ENCODE measurements at regions not wholly inside any gene's neighbourhood (a gene's known extent, or its start where the extent isn't known, plus 50 kb on each side); places are given as distances from the start of the nearest gene placed in this dataset.

DNA sequence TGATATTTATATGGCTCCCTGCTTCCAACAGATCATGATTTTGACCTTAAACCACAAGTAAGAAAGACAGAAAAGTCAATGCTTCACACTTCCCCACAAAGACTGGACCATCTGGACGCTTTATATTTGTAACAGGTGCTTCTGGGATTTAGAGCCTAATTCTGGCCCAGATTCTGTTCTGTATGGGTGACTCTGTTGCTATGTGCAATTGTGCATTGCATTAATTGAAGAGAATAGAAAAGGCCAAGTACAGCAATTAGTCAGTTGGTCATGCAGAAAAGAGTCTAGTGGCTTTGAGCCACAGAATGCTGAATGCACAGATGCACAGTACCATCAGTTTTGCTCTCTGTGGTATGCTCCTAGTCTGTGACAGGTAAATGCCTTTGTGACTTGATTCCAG is 657.4 kb upstream of the ATXN8OS start:
- ATAC-seq (no peak), DNase-seq (ENCODE audit: low spot score) (no peak)

DNA sequence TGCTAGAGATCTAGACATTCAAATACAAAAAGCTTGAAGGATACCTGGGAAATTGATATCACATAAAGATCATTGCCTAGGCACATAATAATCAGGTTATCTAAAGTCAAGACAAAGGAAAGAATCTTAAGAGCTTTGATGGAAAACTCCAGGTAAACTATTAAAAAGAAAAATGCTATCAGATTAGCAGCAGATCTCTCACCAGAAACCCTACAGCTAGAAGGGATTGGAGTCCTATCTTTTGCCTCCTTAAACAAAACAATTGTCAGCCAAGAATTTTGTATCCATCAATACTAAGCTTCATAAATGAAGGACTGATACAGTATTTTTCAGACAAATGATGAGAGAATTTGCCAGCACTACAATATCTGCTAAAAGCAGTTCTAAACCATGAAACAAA is 682.4 kb upstream of the ATXN8OS start:
- DNase-seq (ENCODE audit: low spot score) (no peak), ATAC-seq (no peak)

DNA sequence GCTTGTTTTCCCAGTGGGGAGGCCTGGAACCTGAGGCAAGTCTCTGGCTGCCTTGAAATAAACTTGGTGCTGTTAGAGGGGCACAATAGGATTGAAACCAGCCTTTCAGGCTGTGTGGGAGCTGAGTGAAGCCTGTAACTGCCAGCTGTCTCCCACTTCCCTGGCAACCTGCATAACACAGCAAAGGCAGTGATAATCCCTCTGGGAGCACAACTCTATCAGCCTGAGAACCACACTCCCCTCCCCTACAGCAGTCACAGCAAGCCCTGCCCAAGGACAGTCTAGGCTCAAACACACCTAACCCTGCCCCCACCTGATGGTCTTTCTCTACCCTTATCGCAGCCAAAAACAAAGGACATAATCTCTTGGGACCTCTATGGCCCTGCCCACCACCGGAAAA is 683.8 kb upstream of the ATXN8OS start:
- no peak for ATAC-seq
- DNase-seq (ENCODE audit: low spot score) = no peak

DNA sequence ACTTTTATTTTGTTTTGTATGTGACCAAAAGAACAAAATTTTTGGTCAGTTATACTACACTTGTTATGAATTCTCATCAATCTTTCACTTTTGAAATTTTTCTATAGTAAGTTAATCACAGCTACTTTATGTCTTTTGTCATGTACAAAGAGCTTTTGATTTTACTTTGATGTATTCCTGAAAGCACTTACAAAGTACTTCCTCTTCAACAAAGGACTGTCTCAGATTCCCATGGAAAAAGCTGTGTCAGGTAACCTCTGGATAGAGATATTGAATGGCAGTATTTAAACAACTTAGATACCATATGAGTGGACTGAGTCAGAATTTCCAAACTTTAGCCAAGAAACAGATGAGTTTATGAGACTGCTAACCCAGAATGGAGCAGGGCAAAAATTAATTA is 689.3 kb upstream of the ATXN8OS start:
- DNase-seq (ENCODE audit: low spot score) (no peak), ATAC-seq (no peak)

DNA sequence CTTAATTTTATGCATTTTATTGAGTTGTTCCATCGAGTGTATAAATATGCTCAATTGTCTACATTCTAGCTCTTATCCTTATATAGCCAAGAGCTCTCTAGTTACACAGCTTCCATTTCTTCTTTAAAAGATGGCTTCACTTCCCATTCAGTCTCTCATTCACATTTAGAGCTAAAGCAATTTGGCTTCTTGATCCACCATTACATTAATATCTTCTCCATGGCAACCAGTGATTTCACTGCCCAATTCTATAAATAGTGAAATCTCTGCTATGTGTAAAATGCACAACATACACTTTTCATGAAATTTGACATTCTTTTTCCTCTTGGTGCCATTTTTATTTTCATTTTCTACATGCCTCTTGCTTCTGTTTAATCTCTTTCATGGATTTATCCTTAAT is 696.9 kb upstream of the ATXN8OS start:
- no peak for ATAC-seq
- no peak for DNase-seq (ENCODE audit: low spot score)

DNA sequence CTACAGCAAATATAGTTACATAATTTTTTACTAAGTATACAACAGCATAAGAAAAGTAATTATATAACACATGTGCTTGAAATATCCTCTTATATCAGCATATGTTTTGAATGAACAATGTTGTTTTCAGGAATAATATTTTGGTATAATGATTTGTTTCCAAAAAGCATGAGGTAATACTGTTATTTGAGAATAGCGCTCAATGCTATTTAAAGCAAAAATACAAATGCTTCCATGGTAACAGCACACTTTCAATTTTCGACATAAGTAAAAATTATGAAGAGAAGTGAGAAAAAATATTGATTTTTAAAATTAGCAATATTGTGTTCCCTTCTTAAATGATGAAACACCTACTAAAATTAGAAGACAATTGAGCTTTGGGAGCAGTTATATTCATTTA is 715.9 kb upstream of the ATXN8OS start:
- DNase-seq (ENCODE audit: low spot score) (no peak), ATAC-seq (no peak)

GRCh38 chr13:69389899-69390298 is 717.7 kb upstream of the ATXN8OS start:
- no peak for DNase-seq (ENCODE audit: low spot score)
- ATAC-seq = no peak

GRCh38 chr13:69373747-69374425 is 733.7 kb upstream of the ATXN8OS start:
- no peak for DNase-seq (ENCODE audit: low spot score)
- no peak for ATAC-seq

DNA sequence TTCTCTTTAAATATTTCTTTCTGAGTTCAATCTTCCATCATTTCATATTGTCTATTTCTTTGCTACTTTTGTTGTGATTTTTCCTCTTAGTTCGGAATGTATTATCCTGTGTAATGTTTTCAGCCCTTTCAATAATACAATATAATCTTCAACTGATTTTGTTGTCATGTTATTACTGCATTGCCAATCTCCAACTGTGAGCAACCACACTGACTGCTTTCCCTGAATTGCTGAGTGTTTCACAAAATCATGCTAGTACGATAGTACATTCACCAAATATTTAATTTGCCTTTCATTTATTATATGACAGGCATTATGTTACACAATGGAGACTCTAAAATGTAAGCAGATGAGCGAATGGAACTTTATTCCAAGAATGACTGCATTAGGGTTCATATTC is 744.3 kb upstream of the ATXN8OS start:
- DNase-seq (ENCODE audit: low spot score) = no peak
- ATAC-seq = no peak

DNA sequence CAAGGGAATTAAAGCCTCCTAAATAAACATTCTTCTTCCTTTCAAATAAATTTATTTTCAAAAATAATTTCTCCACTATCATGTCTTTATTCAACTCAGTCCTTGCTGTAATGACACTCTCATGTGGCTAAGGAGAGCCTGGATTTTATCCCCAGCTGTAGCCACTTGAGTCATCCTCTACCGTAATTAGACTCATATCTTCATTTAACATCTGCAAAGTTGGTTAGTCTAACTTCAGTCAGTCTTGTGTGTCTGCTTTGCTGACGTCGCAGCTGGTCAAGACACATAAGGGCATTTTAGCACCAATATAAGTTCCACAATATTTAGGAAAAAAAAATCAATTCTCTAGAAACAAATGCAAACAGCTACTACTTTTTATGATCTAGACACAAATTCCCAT is 776.4 kb upstream of the ATXN8OS start:
- no peak for ATAC-seq
- DNase-seq (ENCODE audit: low spot score) = no peak

- peak; percentile 48 for ATAC-seq
- DNase-seq (ENCODE audit: low spot score) = no peak
These were observed 783.3 kb upstream of the ATXN8OS start for GRCh38 chr13:69324090-69324886.

GRCh38 chr13:69319656-69320055 is 788.0 kb upstream of the ATXN8OS start:
- ATAC-seq (no peak), DNase-seq (ENCODE audit: low spot score) (no peak)

- ATAC-seq (no peak), DNase-seq (ENCODE audit: low spot score) (no peak)
These were observed 792.6 kb upstream of the ATXN8OS start for GRCh38 chr13:69315039-69315438.

DNA sequence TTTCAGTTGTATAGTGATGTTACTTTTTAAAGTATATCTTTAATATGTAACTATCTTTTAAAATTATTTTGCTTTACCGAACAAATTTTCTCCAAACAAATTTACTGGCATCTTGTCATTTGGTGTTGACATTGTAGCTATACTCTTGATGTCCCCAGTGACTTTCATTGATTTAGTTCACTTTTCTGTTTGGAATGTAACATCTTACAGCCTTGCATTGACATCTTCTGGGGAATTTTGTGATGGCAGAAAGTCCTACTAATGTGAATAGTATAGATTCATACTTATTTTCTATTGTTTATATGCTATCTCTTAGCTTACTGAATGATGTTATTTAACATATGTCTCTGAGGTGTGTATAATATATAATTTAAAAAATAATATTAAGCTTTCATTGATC is 800.9 kb upstream of the ATXN8OS start:
- DNase-seq (ENCODE audit: low spot score) = no peak
- ATAC-seq = no peak

- DNase-seq (ENCODE audit: low spot score) = no peak
- ATAC-seq = no peak
These were observed 807.5 kb upstream of the ATXN8OS start for GRCh38 chr13:69300131-69300530.

GRCh38 chr13:69296130-69296529 is 811.5 kb upstream of the ATXN8OS start:
- ATAC-seq (no peak), DNase-seq (ENCODE audit: low spot score) (no peak)

DNA sequence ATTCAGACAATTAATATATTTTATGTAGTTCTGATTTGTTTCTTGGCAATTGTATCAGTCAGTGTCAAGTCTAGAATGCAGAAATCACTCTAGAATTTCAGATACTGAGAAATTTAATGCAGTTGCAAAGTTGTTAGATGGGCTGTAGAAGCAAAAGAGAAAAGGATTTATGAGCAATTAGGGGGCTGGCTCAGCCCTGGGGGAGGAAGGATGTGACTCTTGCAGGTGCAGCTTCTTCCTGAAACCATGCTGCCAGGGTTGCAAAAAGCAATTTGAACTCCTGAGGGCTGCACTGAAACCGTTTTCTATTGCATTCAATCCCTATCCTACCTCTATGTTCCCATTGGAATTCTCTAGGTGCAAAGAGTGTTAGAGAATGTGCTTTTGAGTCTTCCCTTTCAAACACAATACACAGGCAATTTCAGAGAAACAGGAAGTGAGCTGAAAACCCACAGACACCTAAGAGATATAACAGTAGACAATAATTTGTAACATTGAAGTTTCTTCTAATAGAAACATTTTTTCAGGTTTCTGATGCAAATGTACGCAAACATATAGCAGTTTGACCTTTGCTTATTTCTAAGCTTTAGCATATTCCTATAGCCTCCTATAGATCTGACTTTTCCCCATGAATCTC is 814.7 kb upstream of the ATXN8OS start:
- no peak for ATAC-seq
- no peak for DNase-seq (ENCODE audit: low spot score)

DNA sequence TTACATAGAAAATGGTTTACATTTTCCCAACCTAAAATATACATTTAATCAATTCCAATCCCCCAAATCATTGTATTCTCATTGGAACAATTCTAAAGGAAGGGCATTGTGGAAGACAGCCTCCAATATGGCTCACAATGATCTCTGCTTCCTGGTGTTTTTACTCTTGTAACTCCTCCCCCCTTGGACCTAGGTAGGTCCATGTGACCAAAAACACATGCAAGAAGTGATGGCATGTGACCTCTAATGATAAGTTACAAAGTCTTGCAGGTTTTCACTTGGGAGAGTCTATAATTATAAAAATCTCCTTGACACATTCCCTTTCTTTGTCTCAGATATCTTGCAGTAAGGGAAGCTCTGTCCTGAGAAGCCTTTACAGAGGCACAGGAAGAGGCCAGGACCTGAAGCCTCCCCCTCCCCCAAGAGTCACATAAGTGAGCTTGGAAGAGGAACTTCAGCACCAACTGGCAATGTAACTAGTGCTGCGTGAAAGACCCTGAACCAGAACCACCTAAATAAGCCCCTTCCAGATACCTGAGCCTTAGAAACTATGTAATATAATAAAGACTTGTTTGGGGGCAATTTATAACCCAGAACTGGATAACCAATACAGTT is 816.2 kb upstream of the ATXN8OS start:
- DNase-seq (ENCODE audit: low spot score) (no peak), ATAC-seq (no peak)

DNA sequence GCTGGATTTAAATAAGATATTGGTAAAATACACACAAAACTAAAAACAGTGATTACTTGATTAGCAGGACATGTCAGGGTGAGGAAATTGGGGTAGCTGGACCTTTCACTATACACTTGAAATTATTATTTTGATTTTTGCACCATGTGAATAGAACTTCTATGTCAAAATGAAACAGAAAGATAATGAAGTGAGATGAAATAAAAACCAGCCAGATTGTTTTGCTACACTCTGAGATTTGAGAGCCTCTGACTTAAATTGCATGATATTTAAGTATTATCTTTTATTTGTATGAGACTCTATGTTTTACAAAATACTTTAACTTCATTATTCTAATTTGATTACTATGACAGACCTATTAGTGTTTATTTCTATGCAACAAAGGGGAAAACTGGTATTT is 819.6 kb upstream of the ATXN8OS start:
- DNase-seq (ENCODE audit: low spot score) (no peak), ATAC-seq (no peak)

GRCh38 chr13:69287050-69287698 is 820.5 kb upstream of the ATXN8OS start:
- no peak for DNase-seq (ENCODE audit: low spot score)
- ATAC-seq = no peak

- no peak for ATAC-seq
- DNase-seq (ENCODE audit: low spot score) = no peak
These were observed 823.8 kb upstream of the ATXN8OS start for GRCh38 chr13:69283837-69284236.

Data from left lobe of liver (tissue), 2 donors.